Right atrium auricular region (tissue), 2 donors: ENCODE measurements at regions not wholly inside any gene's neighbourhood (a gene's known extent, or its start where the extent isn't known, plus 50 kb on each side); places are given as distances from the start of the nearest gene placed in this dataset.

Experiments used
- DNase-seq: peaks from one replicate; pipeline ENCODE4 v3.0.0-alpha.2; 2019; ENCODE audit warnings: low spot score
- H3K27ac ChIP-seq, 2 donors: fragments of 200-600 bp; sonication (generic); 1 replicate in 1 of 2; 2 replicates in 1 of 2; pipeline ENCODE4 v1.5.1; 2016 to 2019
- H3K27me3 ChIP-seq, 2 donors: fragments of 200-600 bp; sonication (generic); one replicate each; pipeline versions ENCODE4 v1.5.1 to v1.6.0; 2017 to 2019
- H3K36me3 ChIP-seq: fragments of 200-600 bp; sonication (generic); one replicate; pipeline ENCODE4 v1.5.1; 2016
- H3K4me1 ChIP-seq, 2 donors: fragments of 200-600 bp; sonication (generic); one replicate each; pipeline versions ENCODE4 v1.5.1 to v1.6.0; 2017 to 2019
- H3K4me3 ChIP-seq, 2 donors: fragments of 200-600 bp; sonication (generic); 1 replicate in 1 of 2; 2 replicates in 1 of 2; pipeline ENCODE4 v1.5.1; 2017 to 2019; ENCODE audit warnings: mild to moderate bottlenecking in 1 of 2, moderate library complexity in 1 of 2
- H3K9me3 ChIP-seq, 2 donors: fragments of 200-600 bp; sonication (generic); one replicate each; pipeline ENCODE4 v1.5.1; 2019
- CTCF ChIP-seq, 2 donors: fragments of 200-600 bp; sonication (generic); IDR thresholded peaks; one replicate each; pipeline ENCODE4 v1.5.1; 2019; ENCODE audit warnings: antibody characterized with exemption in 2 of 2

- Histone ChIP-seq H3K4me1 (no peaks in the 10 kb centered on the region), H3K27ac (no peak overlapping the region), H3K36me3 (no peaks in the 10 kb centered on the region), H3K9me3 (no peaks in the 10 kb centered on the region), H3K27me3 (no peaks in the 10 kb centered on the region), H3K4me3 (no peak overlapping the region)
- no peak for DNase-seq
- no peak for TF ChIP-seq CTCF (IDR thresholded peaks at IDR 0.05)
Observed at GRCh38 chr16:26526633-26527032, 540.1 kb upstream of the C16orf82 start.

GRCh38 chr16:26530584-26531289 lies 536.0 kb upstream of the C16orf82 start:
- Histone ChIP-seq H3K27me3 (no peaks in the 10 kb centered on the region), H3K27ac (no peak overlapping the region), H3K36me3 (no peaks in the 10 kb centered on the region), H3K4me3 (no peak overlapping the region), H3K9me3 (no peaks in the 10 kb centered on the region), H3K4me1 (no peaks in the 10 kb centered on the region)
- no peak for DNase-seq
- no peak for TF ChIP-seq CTCF (IDR thresholded peaks at IDR 0.05)

GRCh38 chr16:26531290-26531730 lies 535.4 kb upstream of the C16orf82 start:
- Histone ChIP-seq H3K36me3 (no peaks in the 10 kb centered on the region), H3K4me1 (no peaks in the 10 kb centered on the region)
- DNase-seq = no peak

GRCh38 chr16:26532456-26532855 lies 534.3 kb upstream of the C16orf82 start:
- H3K4me1 ChIP-seq = no peaks in the 10 kb centered on the region
- no peak overlapping the region for H3K4me3 ChIP-seq
- no peaks in the 10 kb centered on the region for H3K36me3 ChIP-seq
- no peaks in the 10 kb centered on the region for H3K9me3 ChIP-seq
- DNase-seq = no peak
- TF ChIP-seq CTCF (IDR thresholded peaks at IDR 0.05) = no peak
- no peak overlapping the region for H3K27ac ChIP-seq
- H3K27me3 ChIP-seq = no peaks in the 10 kb centered on the region

More at GRCh38 chr16:26531290-26531730, 535.4 kb upstream of the C16orf82 start:
- Histone ChIP-seq H3K9me3 (no peaks in the 10 kb centered on the region), H3K27ac (no peak overlapping the region), H3K4me3 (no peak overlapping the region), H3K27me3 (no peaks in the 10 kb centered on the region)
- TF ChIP-seq CTCF (IDR thresholded peaks at IDR 0.05) = no peak

- Histone ChIP-seq H3K27ac (no peak overlapping the region), H3K27me3 (no peaks in the 10 kb centered on the region), H3K4me1 (no peaks in the 10 kb centered on the region), H3K9me3 (no peaks in the 10 kb centered on the region), H3K36me3 (no peaks in the 10 kb centered on the region), H3K4me3 (no peak overlapping the region)
- no peak for TF ChIP-seq CTCF (IDR thresholded peaks at IDR 0.05)
- DNase-seq = no peak
Observed at GRCh38 chr16:26542198-26542597, 524.5 kb upstream of the C16orf82 start.

GRCh38 chr16:26546573-26546972 lies 520.2 kb upstream of the C16orf82 start:
- DNase-seq = no peak
- Histone ChIP-seq H3K9me3 (no peaks in the 10 kb centered on the region), H3K4me3 (no peak overlapping the region), H3K27me3 (no peaks in the 10 kb centered on the region), H3K36me3 (no peaks in the 10 kb centered on the region), H3K4me1 (no peaks in the 10 kb centered on the region), H3K27ac (no peak overlapping the region)
- TF ChIP-seq CTCF (IDR thresholded peaks at IDR 0.05) = no peak
